Activated CD4-positive, alpha-beta T cell treated with anti-CD3 and anti-CD28 coated beads, Interleukin-2, amount 10 ng/mL, durations not matched to agents 24 days and 14 days (primary cell): ENCODE measurements at regions not wholly inside any gene's neighbourhood (a gene's known extent, or its start where the extent isn't known, plus 50 kb on each side); places are given as distances from the start of the nearest gene placed in this dataset.
"Not testable (repeated sequence)": the region's sequence is repeated elsewhere in the genome, so short reads cannot be mapped to it uniquely, and the experiment has no call there.

Source experiments
- DNase-seq: peaks from one replicate; pipeline ENCODE4 v3.0.0; 2022
- H3K27ac Mint-ChIP-seq: one replicate; pipeline ENCODE4 v1.8.0; 2022; ENCODE audit warnings: mild to moderate bottlenecking, mixed read lengths
- H3K27me3 Mint-ChIP-seq: one replicate; pipeline ENCODE4 v1.8.0; 2022; ENCODE audit warnings: mixed read lengths
- H3K36me3 Mint-ChIP-seq: one replicate; pipeline ENCODE4 v1.8.0; 2022; ENCODE audit warnings: low read depth, mild to moderate bottlenecking, mixed read lengths
- H3K4me1 Mint-ChIP-seq: one replicate; pipeline ENCODE4 v1.8.0; 2021; ENCODE audit warnings: mixed read lengths
- H3K4me3 Mint-ChIP-seq: one replicate; pipeline ENCODE4 v1.8.0; 2022; ENCODE audit warnings: mild to moderate bottlenecking, moderate library complexity, mixed read lengths
- H3K9me3 Mint-ChIP-seq: one replicate; pipeline ENCODE4 v1.8.0; 2021; ENCODE audit warnings: mixed read lengths
- intact Hi-C: fragments of 100-400 bp; cut with micrococcal nuclease; formaldehyde crosslinking; loops from one replicate; pipeline ENCODE4 v1.15.1; 2023

GRCh38 chr1:241447031-241447644, 72.4 kb downstream of the FH start:
- intact Hi-C loops: no loop called here
- DNase-seq: no peak
- no peaks in the 10 kb centered on the region for H3K36me3 Mint-ChIP-seq
- H3K4me3 Mint-ChIP-seq: no peak overlapping the region
- no peaks in the 10 kb centered on the region for H3K4me1 Mint-ChIP-seq
- no peaks in the 10 kb centered on the region for H3K27me3 Mint-ChIP-seq
- H3K27ac Mint-ChIP-seq: no peak overlapping the region
- peaks cover 13% of the 10 kb centered on the region for H3K9me3 Mint-ChIP-seq

GRCh38 chr1:241444836-241445235, 74.7 kb downstream of the FH start:
- no peak for DNase-seq
- Mint-ChIP-seq H3K4me3 (no peak overlapping the region), H3K9me3 (peaks cover 13% of the 10 kb centered on the region), H3K27ac (no peak overlapping the region), H3K27me3 (no peaks in the 10 kb centered on the region), H3K36me3 (no peaks in the 10 kb centered on the region), H3K4me1 (no peaks in the 10 kb centered on the region)
- intact Hi-C loops: no loop called here

GRCh38 chr1:241443561-241443960, 76.0 kb downstream of the FH start:
- Mint-ChIP-seq H3K36me3 (no peaks in the 10 kb centered on the region), H3K4me1 (no peaks in the 10 kb centered on the region), H3K9me3 (peaks cover 13% of the 10 kb centered on the region), H3K27ac (no peak overlapping the region), H3K27me3 (no peaks in the 10 kb centered on the region), H3K4me3 (no peak overlapping the region)
- intact Hi-C loops: no loop called here
- no peak for DNase-seq

- Mint-ChIP-seq H3K4me3 (no peak overlapping the region), H3K27ac (no peak overlapping the region), H3K9me3 (peaks cover 13% of the 10 kb centered on the region), H3K27me3 (no peaks in the 10 kb centered on the region), H3K36me3 (no peaks in the 10 kb centered on the region), H3K4me1 (no peaks in the 10 kb centered on the region)
- no peak for DNase-seq
- intact Hi-C loops: no loop called here
These were observed 76.9 kb downstream of the FH start for GRCh38 chr1:241442686-241443085.

GRCh38 chr1:241440904-241441303, 78.7 kb downstream of the FH start:
- Mint-ChIP-seq H3K27ac (no peak overlapping the region), H3K4me3 (no peak overlapping the region), H3K36me3 (no peaks in the 10 kb centered on the region), H3K4me1 (no peaks in the 10 kb centered on the region), H3K27me3 (no peaks in the 10 kb centered on the region), H3K9me3 (peaks cover 13% of the 10 kb centered on the region)
- no peak for DNase-seq
- intact Hi-C loops: no loop called here

GRCh38 chr1:241438686-241439085, 80.9 kb downstream of the FH start:
- DNase-seq, H3K27ac Mint-ChIP-seq, H3K4me1 Mint-ChIP-seq, H3K4me3 Mint-ChIP-seq, H3K9me3 Mint-ChIP-seq, intact Hi-C loops, H3K36me3 Mint-ChIP-seq, H3K27me3 Mint-ChIP-seq: not testable (repeated sequence)

- no peak overlapping the region for H3K27ac Mint-ChIP-seq
- DNase-seq: no peak
- H3K4me1 Mint-ChIP-seq: no peaks in the 10 kb centered on the region
- H3K4me3 Mint-ChIP-seq: no peak overlapping the region
- intact Hi-C loops: no loop called here
- no peaks in the 10 kb centered on the region for H3K36me3 Mint-ChIP-seq
- no peaks in the 10 kb centered on the region for H3K9me3 Mint-ChIP-seq
- H3K27me3 Mint-ChIP-seq: peaks cover 14% of the 10 kb centered on the region
These were observed 75.2 kb upstream of the RGS7 start for GRCh38 chr1:241432241-241432640.

- peaks cover 61% of the 10 kb centered on the region for H3K27me3 Mint-ChIP-seq
- intact Hi-C loops, H3K4me1 Mint-ChIP-seq, H3K36me3 Mint-ChIP-seq, H3K9me3 Mint-ChIP-seq, DNase-seq, H3K27ac Mint-ChIP-seq: not testable (repeated sequence)
- H3K4me3 Mint-ChIP-seq: peak overlapping the region; percentile 32
These were observed 68.1 kb upstream of the RGS7 start for GRCh38 chr1:241425091-241425490.

GRCh38 chr1:241424480-241424971, 67.5 kb upstream of the RGS7 start:
- H3K9me3 Mint-ChIP-seq: peaks cover 7% of the 10 kb centered on the region
- H3K36me3 Mint-ChIP-seq: no peaks in the 10 kb centered on the region
- H3K4me1 Mint-ChIP-seq: peaks cover 3% of the 10 kb centered on the region
- H3K4me3 Mint-ChIP-seq: no peak overlapping the region
- H3K27ac Mint-ChIP-seq: no peak overlapping the region
- intact Hi-C loops: no loop called here
- peaks cover 60% of the 10 kb centered on the region for H3K27me3 Mint-ChIP-seq
- DNase-seq: no peak

- no peaks in the 10 kb centered on the region for H3K36me3 Mint-ChIP-seq
- H3K9me3 Mint-ChIP-seq: peaks cover 7% of the 10 kb centered on the region
- no peak overlapping the region for H3K27ac Mint-ChIP-seq
- intact Hi-C loops: no loop called here
- peaks cover 3% of the 10 kb centered on the region for H3K4me1 Mint-ChIP-seq
- peak overlapping the region; percentile 55 for H3K4me3 Mint-ChIP-seq
- peaks cover 60% of the 10 kb centered on the region for H3K27me3 Mint-ChIP-seq
- peak; percentile 70 for DNase-seq
These were observed 66.8 kb upstream of the RGS7 start for GRCh38 chr1:241423541-241424479.

GRCh38 chr1:241422470-241422869, 65.5 kb upstream of the RGS7 start:
- Mint-ChIP-seq H3K4me3 (no peak overlapping the region), H3K36me3 (no peaks in the 10 kb centered on the region), H3K27ac (no peak overlapping the region), H3K4me1 (peaks cover 3% of the 10 kb centered on the region), H3K27me3 (peaks cover 50% of the 10 kb centered on the region), H3K9me3 (peaks cover 7% of the 10 kb centered on the region)
- intact Hi-C loops: no loop called here
- DNase-seq: no peak

- H3K9me3 Mint-ChIP-seq: peaks cover under 1% of the 10 kb centered on the region
- H3K4me1 Mint-ChIP-seq: peaks cover 3% of the 10 kb centered on the region
- no peak overlapping the region for H3K4me3 Mint-ChIP-seq
- intact Hi-C loops: no loop called here
- DNase-seq: no peak
- H3K27me3 Mint-ChIP-seq: peaks cover 29% of the 10 kb centered on the region
- no peak overlapping the region for H3K27ac Mint-ChIP-seq
- no peaks in the 10 kb centered on the region for H3K36me3 Mint-ChIP-seq
These were observed 63.0 kb upstream of the RGS7 start for GRCh38 chr1:241419986-241420385.

GRCh38 chr1:241417258-241417657, 60.3 kb upstream of the RGS7 start:
- no peak for DNase-seq
- H3K27me3 Mint-ChIP-seq: peaks cover 14% of the 10 kb centered on the region
- no peak overlapping the region for H3K27ac Mint-ChIP-seq
- H3K4me3 Mint-ChIP-seq: no peak overlapping the region
- H3K4me1 Mint-ChIP-seq: no peaks in the 10 kb centered on the region
- no peaks in the 10 kb centered on the region for H3K9me3 Mint-ChIP-seq
- intact Hi-C loops: no loop called here
- no peaks in the 10 kb centered on the region for H3K36me3 Mint-ChIP-seq

GRCh38 chr1:241413974-241414373, 57.0 kb upstream of the RGS7 start:
- intact Hi-C loops: no loop called here
- H3K9me3 Mint-ChIP-seq: no peaks in the 10 kb centered on the region
- H3K4me3 Mint-ChIP-seq: no peak overlapping the region
- H3K27ac Mint-ChIP-seq: no peak overlapping the region
- no peaks in the 10 kb centered on the region for H3K4me1 Mint-ChIP-seq
- H3K36me3 Mint-ChIP-seq: no peaks in the 10 kb centered on the region
- H3K27me3 Mint-ChIP-seq: no peaks in the 10 kb centered on the region
- no peak for DNase-seq
